ENCODE measurements at regions not wholly inside any gene's neighbourhood (a gene's known extent, or its start where the extent isn't known, plus 50 kb on each side); places are given as distances from the start of the nearest gene placed in this dataset.

DNA sequence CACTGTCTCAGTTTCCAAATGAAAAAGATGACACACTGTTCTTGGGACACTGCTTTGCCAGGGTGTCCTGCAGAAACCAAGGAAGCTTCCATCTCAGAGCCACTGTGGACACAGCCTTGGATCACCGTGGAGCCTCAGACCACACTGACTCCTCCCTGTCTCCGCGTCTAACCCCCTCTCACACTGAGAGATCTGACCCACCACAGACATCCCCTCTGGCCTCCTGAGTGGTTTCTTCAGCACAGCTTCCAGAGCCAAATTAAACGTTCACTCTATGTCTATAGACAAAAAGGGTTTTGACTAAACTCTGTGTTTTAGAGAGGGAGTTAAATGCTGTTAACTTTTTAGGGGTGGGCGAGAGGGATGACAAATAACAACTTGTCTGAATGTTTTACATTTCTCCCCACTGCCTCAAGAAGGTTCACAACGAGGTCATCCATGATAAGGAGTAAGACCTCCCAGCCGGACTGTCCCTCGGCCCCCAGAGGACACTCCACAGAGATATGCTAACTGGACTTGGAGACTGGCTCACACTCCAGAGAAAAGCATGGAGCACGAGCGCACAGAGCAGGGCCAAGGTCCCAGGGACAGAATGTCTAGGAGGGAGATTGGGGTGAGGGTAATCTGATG is 113.4 kb upstream of the PKDCC start:
- DNase-seq (ENCODE audit: low spot score), result peak; percentile 32

DNA sequence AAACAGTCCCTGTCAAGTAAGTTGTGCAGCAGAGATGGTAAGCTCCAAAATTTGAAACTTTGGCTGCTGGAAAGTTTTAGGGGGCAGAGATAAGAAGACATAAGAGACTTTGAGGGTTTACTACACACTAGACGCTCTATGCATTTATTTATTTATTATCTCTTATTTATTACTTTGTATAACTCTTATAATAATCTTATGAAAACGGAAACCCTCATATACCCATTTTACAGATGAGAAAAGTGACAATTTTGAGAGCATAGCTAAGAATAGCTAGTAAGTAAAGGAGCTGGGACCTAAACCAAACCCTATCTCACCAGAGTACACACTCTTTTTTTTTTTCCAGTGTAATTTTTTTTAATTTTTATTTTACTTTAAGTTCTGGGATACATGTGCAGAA is 112.8 kb upstream of the PKDCC start:
- DNase-seq (ENCODE audit: low spot score), result no peak

DNA sequence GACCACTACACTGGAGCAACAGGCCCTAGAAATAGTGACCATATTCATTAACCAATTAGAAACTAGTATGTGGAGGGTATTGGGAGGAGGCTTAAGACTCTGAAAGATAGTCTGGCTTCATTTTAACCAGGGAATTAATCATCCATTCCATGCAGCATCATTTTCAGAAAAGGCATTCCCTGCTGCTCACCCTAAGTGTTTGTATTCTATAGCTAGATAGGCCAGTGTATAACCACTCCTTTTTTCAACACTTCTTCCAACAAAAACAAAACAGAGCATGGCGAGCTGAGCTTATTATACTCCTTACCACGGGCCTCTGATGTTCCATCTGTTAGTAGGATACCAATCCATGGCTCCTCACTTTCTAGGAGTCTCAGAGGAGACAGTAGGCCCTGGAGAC is 112.0 kb upstream of the PKDCC start:
- DNase-seq (ENCODE audit: low spot score), result no peak

DNA sequence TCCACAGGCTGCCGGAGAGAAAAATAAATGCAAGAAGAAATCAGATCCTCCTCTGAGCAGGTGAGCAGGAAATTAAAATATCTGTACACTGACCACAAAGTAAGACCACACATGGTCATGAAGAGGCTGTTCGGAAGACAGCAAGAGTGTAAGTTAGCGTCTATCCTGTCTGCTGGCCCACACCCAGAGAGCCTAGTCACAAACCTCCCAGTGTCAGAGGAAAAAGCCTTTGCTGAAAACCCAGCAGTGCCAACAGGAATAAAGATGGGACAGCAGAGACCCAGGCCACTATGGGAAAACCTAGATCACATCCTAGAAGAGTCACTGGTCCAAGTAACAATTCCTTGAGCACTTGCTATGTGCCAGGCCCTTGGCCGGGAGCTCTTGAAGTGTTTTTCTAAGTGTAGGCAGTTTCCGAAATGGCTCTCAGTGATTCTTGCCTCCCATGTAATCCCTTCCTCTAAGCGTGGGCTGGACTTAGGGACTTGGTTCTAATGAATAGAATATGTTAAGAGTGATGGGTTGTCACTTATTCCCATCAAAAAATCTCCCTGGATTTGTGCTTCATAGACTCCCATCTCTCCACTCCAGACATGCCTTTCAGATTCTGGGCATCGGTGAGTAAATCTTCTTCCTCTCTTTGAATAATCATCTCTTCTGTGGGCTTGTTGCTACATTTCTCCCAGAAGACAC is 110.9 kb upstream of the PKDCC start:
- DNase-seq (ENCODE audit: low spot score), result no peak

DNA sequence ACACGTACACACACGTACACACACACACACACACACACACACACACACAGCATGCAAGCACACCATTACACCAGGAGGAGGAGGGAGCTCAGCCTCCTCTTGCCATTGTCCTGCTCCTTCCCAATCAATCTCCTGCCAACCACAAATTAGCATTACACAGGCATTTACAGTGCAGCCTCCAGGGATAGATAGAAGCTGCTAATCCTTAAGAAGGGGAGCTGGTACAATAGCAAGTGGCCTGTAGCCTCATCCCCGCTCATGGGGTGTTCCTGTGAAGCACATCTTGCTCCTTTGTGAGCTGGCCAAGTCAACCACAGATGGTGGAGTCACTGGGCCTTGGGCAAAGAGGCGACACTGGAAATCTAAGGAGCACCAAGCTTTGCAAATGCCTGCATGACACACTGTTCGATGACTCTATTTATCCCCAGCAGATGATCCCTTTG is 110.3 kb upstream of the PKDCC start:
- no peak for DNase-seq (ENCODE audit: low spot score)

DNA sequence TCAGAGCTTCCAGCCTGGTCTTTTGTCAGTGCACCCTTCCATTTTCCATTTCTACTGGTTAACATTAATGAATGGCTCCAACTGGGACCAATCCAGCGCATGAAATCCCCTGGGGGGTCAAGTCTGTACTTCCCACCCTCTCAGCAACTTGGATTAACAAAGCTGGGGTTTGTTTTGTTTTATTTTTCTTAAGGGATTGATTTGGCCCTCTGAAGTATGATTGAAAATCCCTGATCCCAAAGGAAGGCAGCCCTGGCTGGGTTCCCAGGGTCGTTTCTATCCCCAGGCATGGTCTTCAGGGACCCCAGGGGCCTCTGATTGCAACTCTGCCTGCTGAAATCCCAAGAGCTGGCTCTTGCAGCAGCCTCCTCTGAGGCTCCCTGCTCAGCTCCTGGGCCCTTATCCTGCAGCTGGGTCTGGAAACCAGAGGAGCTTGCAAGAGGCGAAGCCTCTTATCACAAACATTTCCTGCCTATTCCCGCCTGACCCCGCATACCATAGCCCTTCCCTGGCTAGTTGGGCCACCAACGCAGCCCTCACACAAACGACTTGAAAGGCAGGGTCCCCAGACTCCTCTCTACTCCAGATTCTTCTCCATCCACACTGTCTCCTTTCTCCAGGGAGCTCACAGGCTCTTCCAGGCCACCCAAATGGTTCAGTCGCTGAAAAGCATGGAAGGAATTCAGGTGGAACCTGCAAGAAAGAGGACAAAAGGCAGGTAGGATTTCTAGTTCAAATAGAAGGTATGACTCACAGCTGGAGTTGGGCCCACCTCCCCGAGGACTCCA is 109.7 kb upstream of the PKDCC start:
- DNase-seq (ENCODE audit: low spot score), result no peak

DNA sequence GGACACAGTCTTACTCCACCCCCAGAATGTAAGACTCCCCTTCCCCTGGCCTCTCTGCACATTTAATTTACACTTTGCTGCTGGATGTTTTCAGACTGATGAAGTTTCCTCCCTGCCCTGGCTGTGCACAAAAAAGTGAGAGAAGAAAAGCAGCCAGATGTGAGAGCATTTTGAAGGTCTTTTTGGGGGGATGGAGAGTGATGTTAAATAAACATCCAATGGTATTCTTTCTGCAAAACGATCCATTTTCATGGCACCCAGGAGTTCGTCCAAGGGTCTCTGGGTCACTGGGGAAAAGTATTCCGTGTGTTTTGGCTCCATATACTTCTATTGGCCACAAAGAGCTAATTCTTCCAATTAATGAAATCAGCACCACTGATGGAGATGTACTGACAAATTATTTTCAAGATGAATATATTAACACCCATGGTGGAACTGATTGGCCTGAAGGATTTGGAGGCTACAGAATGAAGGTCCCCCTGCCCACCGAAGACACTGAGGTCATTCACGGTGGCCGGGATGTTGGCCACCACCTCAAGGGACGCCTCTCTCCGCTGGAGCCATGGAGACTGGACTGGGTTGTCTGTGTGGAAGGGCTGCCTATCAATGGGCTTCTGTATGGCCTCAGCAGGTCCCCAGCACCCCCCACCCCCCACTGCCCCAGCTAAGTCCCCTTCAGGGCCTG is 107.6 kb upstream of the PKDCC start:
- no peak for DNase-seq (ENCODE audit: low spot score)

DNA sequence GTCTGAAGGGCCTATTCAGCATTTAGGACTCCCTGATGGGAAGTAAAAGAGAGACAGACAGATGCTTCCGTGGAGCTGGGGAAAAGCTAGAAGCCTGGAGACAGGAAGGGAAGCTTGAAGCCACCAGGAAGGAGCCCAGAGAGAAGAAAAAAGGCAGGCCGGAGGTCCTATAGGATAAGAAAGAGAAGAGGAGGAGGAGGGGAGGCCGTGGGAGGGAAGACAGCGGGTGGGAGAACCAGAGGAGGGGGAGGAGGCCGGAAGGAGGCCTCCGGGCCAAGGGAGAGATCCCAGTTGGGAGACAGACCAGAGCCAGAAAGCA is 107.1 kb upstream of the PKDCC start:
- no peak for DNase-seq (ENCODE audit: low spot score)

DNA sequence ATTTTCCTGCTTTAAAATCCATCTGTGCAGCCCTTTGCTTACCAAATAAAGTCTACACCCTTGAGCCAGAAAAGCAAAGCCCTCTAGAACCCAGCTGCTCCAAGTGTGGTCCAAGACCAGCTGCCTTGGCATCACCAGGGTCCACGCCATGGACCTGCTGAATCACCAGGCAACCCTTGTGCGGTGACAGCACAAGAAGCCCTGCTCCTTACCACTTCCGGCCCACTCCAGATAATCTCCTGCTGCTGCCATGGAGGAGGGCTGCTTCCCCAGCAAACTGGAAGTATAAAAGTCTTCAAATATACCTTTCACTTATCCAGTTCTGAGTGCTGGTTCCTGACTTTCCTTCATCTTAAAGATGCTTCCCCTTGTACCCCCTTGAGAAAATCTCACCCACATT is 106.0 kb upstream of the PKDCC start:
- no peak for DNase-seq (ENCODE audit: low spot score)

DNA sequence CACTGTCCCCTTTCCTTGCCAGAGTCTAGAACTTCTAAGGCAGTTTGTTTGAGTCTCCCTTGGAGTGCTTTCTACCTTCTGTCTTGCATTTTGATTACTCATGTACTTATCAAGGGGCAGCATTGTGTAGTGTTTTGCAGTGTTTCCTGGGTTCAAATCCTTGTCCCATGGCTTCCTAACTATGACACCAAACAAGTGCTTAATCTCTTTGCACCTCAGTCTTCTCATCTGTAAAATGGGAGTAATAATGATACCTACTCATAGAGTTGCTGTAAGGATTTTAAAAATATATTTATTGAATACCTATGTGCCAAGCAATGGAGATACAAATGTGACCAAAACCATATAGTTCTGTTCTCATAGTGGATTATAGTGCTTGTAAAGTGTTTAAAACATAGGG is 105.5 kb upstream of the PKDCC start:
- no peak for DNase-seq (ENCODE audit: low spot score)

DNA sequence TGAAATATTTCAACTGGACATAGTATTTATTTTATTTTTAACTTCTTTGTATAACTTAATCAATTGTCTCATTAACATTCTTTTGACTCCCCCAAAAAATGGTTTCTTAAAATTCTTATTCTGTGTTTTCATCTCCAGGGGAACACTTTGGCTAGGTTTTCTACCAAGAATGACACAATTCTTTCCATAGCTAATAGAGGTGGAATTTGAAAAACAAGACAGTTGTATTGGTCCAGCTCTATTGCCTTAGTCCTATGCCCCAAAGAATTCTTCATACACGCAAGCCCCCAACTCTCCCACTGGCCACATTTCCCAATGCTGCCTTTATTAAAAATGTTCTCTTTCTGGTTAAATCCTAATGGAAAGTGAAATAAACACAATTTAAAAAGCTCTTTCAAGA is 104.7 kb upstream of the PKDCC start:
- DNase-seq (ENCODE audit: low spot score), result no peak

DNA sequence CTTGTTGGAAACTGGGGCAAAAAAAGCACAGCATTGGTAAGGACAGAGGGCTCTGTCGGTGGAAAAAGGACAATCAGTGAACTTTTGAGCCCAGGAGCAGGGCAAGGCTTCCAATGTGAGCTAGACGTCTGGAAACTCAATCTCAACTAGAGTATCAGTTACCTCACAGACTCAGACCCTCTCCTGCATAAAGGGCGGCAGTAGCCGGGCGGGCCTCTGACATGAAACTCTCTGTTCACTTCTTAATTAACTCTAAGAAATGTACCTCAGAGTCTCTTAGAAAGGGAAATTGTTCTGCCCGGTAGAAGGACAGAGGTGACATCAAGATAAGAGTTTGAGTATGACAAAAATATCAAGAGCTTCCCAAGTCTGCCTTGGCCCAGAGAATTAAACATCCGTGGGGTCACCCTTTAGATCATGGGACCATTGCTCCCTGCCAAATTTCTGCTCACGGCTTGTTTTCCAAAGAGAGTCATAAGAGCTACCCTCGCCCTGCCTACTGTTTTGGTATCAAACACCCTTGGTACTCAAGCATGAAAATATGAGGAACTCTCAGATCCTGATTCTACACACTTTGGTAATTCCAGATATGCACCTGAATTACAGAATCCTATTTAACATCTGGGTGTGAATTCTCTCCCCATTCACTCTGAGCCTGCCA is 103.5 kb upstream of the PKDCC start:
- DNase-seq (ENCODE audit: low spot score), result no peak

DNA sequence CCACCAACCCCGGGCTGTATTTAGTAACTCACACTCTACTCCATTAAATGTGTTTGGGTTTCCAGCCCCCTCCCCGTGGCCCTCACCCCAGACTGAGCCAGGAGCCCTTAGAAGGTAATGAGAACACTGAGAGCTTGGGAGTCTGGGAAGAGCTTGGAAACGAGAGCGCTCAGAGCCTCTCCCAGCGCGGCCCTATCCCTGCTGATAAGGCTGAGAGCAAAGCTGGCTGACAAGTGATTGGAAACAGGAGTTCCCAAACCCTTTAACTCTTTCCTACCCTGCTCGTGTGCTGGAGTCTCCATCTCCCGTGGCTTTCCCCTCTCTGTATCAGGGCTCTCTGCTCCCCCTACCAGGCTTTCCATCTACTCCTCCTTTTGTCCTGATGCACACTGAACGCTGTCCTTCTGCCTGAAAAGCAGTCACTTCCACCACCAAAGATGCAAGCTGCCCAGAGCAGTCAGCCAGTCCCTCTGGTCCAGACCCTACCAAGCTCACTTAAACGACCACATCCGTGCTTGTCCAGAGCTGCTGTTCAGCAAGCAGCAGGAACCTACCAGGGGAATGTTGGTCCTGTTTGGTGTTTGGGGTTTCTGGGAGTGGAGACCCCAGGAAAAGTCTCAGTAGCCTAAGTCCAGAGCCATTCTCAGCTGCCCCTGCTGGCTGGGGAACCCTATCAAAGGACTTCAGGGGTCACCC is 100.0 kb upstream of the PKDCC start:
- DNase-seq (ENCODE audit: low spot score), result no peak

DNA sequence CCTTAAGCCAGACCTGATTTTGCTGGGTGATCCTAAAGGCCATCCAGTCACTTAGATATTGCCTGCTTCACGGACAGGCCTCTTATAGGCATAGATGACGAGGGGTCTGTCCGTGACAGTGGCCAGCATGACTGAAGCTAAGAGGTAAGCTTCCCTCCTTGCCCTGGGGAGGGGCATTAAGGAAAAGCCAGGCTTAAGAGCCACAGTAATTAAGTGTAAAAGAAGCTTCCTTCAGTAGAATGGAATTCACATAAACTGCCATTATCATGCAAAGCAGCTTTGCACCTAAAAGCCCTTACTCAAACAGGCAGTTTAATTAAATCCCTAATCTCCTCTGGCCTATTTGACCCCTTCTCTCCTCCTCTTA is 99.4 kb upstream of the PKDCC start:
- no peak for DNase-seq (ENCODE audit: low spot score)

DNA sequence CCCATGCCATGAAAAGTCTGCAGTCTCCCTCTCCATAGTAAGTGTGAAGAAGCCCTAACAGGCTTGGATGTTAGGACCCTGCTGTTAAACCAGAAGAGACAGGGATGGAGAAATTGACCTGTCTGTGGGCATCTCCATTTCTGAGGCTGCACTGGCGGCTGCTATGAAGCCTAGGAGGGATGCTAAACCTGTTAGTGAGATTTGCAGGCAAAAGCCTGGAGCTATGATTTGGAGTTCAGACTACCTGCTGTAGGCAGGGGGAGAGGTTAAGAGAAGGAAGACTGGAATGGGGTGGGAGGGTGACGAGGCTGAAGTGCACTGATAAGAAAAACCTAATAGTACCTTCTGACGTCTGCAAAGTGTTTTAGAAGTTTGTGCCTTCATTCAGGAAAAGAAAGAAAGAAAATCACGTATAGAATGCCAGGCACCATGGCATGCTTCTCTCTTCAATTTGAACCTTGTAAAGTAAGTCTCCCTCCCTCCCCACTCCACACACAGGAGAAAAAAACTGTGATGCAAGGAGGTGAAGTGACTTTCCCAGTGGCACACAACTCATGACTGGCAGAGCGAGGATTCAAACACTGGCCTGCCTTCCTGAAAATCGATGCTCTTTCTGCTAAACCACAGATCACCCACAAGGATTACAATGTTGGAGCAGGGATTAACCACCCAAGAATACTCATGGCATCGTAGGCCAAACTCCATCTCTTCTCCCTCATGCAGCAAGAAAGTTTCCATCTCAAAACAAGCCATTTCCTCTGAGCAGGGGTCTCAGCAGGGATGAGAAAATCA is 98.5 kb upstream of the PKDCC start:
- no peak for DNase-seq (ENCODE audit: low spot score)

DNA sequence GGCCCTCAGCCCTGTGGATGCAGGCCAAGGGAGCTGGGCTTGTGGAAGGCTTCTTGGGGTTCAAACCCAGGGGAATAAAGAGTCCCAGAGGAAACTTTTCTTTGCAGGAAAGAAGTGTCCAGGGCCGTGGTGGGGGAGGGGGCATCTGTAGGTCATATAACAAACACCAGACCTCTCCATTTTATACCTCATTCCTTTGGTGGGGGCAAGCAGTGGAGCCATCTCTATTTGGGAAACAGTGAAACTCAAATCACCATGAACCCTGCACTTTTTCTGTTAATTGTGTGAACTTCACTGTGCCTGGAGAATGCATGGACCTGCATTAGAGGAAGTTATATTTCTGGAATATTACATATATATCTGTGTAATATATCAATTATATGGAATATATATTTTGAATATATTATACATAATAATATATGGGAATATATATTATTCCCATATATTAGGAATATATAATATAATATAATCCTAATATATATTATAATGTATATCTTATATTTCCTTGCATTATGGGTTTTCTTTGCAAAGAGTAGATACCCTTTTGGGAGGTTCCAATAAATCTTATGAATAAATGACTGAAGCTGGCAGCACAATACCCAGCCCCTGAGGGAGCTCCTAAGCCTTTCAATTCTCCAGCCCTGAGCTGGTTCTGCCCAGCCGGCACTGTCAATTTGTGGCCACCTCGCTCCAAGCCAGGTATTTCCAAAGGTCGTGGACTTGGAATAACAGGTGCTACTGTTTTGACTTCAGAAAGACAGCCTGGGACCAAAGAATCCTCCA is 97.7 kb upstream of the PKDCC start:
- DNase-seq (ENCODE audit: low spot score), result no peak

DNA sequence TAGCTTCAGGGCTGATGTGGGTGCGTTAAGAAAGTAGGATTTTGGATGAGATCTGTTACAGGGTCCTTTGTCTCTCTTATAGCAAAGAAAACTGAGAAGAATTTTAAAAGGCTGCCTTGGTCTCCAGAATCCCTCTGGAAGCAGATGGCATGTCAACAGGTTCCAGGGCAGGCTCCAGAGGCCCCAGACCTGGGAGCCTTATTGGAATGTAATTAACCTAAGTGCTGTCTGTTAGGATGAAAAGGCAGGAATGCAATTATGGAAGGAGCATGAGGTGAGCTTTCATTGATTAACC is 97.2 kb upstream of the PKDCC start:
- DNase-seq (ENCODE audit: low spot score), result no peak

DNA sequence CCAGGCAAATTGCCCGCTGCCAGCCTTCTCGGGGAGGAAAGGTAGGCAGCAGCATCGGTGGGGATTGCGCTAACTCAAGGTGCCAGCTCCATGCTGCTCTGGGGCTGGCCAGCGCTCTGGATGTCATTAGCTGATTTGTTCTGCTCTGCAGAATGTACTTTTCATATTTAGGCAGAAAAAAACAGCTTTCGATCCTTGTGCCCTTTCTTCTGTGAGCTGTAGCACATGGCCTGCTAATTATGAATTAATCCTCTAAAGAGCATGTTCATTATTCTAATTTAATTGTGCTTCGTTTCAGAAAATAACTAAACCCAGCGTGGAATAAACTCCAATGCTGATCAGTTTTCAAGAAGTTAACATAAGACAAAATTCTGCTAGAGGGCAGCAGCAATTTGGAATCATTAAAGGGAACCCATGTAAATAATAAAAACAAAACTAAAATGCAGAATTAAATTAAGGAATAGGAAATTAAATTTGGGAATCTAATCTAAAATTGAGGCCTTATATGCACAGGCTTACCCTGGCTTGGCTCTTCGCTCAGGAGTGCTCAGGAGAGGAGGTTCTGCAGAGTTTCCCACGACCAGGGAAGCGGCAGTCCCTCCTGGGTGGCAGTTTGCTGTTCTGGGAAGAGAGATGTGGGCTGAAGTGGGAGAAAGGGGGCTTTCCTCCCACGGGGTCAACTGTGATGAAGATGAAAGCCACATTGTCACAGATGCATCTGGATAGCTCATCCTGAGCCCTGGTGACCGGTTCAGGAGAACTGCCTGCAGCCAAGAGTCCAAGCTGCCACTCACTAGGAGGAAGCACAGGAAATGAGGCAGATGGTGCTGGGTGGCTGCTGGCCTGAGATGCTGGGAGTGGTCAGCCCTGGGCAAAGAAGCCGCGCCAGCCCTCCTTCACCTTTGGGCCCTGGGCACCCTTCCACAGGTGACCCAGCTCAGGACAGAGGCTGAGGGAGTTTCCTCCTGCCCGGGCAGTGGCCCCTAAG is 93.2 kb upstream of the PKDCC start:
- no peak for DNase-seq (ENCODE audit: low spot score)

Data from hepatic stellate cell (primary cell).